Stimulated activated naive CD4-positive, alpha-beta T cell (primary cell): ENCODE measurements at regions not wholly inside any gene's neighbourhood (a gene's known extent, or its start where the extent isn't known, plus 50 kb on each side); places are given as distances from the start of the nearest gene placed in this dataset.

Source experiments
- DNase-seq, 6 experiments: peaks; one replicate each; lab custom pipeline; 2025; lab: John Stamatoyannopoulos, UW

GRCh38 chr20:40449144-40449690 lies 239.8 kb downstream of the MAFB start:
- no peak for DNase-seq

DNA sequence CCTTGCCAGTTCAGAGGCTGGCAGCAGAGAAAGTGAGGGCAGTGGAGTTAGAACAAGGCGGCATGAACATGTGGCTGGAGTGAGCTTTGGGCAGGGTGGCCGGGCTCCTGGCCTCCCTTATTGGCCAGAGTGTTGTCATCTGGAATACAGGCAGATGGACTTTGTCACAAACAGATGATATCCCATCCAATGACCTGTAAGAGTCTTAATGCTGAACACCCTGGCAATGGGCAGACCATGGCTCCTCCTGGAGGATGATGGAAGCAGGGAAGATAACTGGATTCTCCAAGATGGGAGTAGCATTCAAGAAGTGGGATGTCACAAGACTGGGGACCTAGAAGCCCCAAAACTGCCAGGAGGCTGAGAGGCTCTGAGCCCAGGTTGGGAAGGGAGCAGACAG lies 242.1 kb downstream of the MAFB start:
- no peak for DNase-seq

- no peak for DNase-seq
These were observed 244.5 kb downstream of the MAFB start for GRCh38 chr20:40444516-40444915.

- DNase-seq, result no peak
These were observed 245.3 kb downstream of the MAFB start for GRCh38 chr20:40443753-40444152.

DNA sequence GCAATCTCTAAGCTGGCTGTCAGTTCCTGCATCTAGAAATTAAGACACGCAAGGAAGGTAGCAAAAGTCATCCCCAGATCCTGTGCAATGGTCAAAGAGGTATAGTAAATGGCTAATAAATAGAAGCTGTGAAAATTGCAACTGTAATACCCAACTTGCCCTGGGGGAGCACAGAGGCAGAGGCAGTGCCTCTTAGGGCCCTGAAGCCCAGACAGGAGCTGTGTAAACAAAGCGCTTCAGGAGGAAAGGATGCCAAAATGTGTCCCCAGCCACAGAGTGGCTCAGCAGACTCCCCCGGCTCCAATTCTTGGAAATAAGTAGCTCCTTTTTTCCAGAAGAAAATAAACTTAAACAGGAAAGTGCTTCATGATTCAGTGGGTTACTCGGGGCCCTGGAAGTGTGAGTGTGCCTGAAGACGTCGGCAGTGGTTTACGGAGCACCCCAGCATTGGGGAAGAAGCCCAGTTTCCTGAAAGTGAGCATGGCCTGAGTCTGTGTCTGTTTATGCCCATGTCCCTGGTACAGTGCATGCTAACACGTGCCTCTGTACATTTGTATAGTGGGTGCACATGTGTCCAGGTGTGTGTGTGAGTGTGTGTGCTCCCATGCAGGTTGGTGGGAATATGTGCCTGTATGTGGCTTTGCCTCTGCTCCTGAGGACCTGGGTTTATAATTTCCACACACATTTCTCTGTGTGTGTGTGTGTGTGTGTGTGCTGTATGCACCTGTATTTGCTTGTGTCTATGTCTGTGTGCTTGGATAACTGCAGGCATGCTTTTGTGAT lies 246.7 kb downstream of the MAFB start:
- no peak for DNase-seq

GRCh38 chr20:40441771-40442170 lies 247.3 kb downstream of the MAFB start:
- DNase-seq, result no peak

GRCh38 chr20:40438161-40438830 lies 250.7 kb downstream of the MAFB start:
- DNase-seq, result no peak

DNA sequence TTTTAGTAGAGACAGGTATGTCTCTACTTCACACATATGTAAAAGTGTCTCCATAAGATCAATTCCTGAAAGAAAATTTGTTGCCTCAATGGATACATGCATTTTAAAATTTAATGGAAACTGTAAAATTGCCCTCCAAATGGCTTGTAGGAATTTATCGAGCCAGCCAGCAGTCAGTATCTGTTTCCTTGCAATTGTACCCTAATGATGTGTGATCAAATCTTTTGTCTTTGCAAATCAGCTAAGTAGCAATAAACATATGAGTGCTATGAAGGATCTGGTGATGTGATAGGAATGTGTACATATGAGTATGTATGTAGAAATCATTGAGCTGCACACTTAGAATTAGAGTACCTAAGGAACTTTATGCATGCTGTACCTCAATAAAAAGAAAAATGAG lies 253.0 kb downstream of the MAFB start:
- no peak for DNase-seq

DNA sequence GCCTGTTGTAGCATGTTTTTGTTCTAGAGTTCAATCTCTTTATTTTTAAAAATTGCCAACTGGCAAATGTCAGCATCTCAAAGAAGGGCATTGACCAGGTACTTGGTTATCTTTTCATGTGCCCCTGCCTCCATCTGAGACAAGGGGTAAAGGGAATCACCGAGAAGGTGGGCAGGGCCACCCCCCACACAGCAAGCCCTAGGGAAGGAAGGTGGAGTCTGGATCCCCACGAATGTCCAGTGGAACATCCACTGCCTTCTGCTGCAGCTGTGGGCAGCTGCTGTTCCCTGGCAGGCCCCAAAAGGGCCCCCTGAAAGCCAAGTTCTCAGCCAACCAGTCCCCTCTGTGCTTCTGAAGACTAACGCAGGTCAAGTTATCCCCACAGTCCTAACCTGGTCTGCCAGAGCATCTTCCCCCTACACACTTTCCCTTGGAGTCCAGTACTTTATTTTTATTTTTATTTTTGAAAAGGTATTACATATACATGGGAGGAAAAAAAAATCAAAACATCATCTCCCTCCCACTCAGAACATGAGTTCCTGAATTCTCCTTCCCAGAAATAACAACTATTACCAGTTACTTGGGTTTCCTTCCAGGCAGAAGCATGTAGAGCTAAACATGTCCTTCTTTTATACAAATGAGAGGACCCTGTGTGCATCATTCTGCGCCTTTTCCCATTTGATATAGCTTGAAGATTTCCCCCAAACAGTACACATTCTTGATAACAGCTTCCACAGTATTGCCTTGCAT lies 253.7 kb downstream of the MAFB start:
- DNase-seq, result no peak

DNA sequence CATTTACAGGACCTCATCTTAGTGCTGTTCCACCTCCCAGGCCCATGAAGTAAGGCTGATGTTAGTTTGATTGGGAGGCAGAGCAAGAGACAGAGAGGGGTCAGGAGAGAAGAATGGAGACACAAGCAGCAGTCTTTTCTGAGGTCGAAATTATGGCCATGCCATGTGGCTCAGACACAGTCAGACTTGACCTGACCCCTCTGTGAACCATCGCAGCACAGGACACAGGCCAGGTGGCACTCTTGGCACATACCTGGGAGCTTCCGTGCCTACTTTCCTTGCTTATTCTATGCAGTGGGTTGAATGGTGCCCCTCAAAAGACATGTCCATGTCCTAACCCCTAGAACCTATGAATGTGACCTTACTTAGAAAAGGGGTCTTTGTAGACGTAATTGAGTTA lies 254.9 kb downstream of the MAFB start:
- no peak for DNase-seq

DNA sequence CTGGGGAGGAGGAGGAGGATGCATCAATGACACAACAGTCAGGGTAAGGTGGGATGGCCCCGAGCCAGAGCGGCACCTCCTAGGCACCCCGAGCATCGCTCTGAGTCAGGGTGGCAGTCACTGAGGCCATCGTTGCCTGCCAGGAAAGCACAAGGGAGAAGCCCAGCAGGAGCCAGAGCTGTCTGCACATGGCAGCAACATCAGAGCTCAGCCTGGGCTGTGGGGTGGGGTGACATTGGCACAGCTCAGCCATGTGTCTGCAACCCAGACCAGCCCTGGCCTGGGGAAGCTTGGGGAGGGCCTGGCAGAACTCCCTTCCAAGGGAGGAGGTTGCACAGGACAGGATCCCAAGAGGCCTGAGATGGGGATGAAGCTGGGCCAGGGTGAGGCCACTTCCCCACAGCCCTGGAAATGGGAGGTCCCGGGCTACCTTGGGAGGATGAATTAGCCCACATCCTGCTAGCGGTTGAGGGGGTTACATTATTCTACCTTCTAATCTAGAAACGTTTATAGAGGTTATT lies 255.6 kb downstream of the MAFB start:
- DNase-seq, result no peak

DNA sequence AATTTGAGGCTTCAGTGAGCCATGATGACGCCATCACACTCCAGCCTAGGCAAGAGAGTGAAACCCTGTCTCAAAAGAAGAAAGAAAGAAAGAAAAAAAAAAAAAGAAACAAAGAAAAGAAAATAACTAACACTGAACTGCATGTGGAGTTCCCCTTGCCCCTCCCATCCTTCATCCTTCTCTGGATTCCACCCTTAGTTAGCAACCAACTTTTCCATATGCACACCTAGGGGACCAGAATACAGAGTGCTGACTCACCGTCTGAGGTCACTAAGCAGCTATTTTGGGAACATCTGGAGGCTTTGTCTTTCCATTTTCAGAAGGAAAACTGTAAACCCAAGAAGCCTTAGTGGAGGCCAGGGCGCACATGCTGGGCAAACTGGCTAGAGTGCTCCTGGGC lies 257.4 kb downstream of the MAFB start:
- DNase-seq, result no peak

DNA sequence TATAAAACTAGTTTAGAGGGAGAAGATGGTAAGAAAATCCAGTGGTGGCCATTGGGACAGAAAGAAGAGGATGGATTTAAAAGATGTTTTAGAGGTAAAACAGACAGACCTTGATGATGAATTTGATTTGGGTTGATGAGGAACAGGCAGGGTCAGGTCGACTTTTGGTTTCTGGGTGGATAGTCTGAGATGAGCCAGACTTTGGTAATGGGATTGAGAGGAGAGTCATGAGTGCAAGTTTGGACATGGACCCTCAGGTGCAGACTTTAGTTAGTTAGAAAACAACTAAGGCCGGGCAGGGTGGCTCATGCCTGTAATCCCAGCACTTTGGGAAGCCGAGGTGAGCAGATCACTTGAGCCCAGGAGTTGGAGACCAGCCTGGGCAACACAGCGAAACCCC lies 257.9 kb downstream of the MAFB start:
- no peak for DNase-seq

DNA sequence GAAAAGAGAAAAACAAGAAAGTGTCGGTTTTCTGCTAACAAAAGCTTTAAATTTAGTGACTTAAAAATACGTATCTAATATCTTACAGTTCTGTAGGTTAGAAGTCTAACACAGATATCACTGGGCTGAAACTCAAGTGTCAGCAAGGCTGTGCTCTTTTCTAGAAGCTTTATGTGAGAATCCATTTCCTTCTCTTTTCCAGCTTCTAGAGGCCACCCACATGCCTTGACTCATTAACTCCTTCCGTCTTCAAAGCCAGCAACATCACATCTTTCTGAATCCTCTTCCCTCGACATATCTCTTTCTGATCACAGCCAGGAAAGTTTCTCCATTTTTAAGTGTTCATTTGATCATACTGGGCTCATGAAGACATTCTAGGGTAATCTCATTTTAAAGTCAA lies 262.0 kb downstream of the MAFB start:
- no peak for DNase-seq

- no peak for DNase-seq
These were observed 264.3 kb downstream of the MAFB start for GRCh38 chr20:40424695-40425094.

- DNase-seq, result no peak
These were observed 266.4 kb downstream of the MAFB start for GRCh38 chr20:40422656-40423055.

DNA sequence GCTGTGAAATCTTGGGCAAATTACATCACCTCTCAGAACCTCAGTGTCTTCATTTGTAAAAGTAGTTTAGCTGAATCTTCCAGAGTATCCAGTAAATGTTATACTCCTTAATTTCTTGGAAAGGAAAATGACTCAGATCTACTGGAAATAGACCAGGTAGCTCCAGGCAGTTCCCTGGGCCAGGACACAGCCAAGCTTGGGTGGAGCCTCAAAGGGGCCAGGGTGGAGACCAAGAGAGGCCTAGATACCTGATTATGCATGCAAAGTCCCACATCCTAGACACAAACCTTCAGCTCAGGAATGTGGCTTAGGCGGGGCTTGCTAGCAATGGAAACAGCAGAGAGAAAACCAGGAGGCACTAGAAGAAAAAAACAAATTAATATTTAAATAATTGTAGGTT lies 272.8 kb downstream of the MAFB start:
- DNase-seq, result no peak

- no peak for DNase-seq
These were observed 274.0 kb downstream of the MAFB start for GRCh38 chr20:40414843-40415615.

DNA sequence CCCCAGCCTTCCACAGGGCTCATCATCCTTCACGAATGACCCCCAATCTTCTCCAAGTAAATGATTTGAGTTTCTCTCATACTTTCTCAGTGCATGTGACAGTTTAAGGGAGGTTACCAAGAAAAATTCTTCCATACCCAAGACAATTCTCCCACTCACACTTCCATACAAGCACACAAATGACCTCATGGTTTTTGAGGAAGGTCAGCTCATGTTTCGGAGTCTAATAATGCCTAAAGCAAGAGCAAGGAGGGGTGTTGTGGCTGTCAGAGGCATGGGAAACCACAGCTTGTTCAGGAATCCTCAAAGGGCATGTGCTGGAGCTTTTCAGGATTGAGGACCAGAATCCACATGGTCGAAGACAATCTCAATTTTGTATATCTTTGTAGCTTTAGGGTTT lies 279.0 kb downstream of the MAFB start:
- no peak for DNase-seq

DNA sequence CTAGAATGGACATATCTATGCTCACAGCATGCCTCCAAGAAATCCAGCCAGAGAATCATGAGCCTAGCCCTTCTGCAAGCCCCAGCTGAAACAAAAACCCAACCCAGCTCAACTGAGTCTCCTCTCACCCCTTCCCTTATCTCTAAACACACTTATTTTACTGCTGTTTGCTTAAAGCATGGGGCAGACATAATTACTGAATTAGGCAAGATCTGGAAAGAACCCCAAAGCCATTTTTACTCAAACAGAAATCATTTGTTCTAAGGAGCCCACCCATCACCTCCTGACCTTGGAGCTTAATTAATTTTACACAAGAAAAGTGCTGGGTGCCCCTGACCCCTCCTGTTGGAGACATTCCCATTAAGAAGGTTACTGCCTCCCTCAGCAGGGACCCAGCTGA lies 291.6 kb downstream of the MAFB start:
- no peak for DNase-seq

- no peak for DNase-seq
These were observed 295.6 kb downstream of the MAFB start for GRCh38 chr20:40393197-40394079.
